Naive thymus-derived CD4-positive, alpha-beta T cell (primary cell): ENCODE measurements at regions not wholly inside any gene's neighbourhood (a gene's known extent, or its start where the extent isn't known, plus 50 kb on each side); places are given as distances from the start of the nearest gene placed in this dataset.
"Not testable (repeated sequence)": the region's sequence is repeated elsewhere in the genome, so short reads cannot be mapped to it uniquely, and the experiment has no call there.

Source experiments
- ATAC-seq: fragments of 150-1000 bp; cut with Tn5 transposase; 2 replicates; pipeline ENCODE4 v1.10.0; 2021; ENCODE audit warnings: mild to moderate bottlenecking, moderate library complexity
- CTCF ChIA-PET: fragments of 350-600 bp; sonication (Branson Sonifier 250); formaldehyde crosslinking; loops from one replicate; lab custom pipeline; 2021; ENCODE audit warnings: antibody characterized with exemption; lab: Charles Lee
- POLR2A ChIA-PET: fragments of 350-600 bp; sonication (Branson Sonifier 250); formaldehyde crosslinking; loops from one replicate; lab custom pipeline; 2021; ENCODE audit warnings: antibody characterized with exemption, inconsistent platforms; lab: Charles Lee
- DNase-seq, 9 donors: peaks; one replicate each; pipeline versions ENCODE4 v3.0.0 to v3.0.0-alpha.2; 2020 to 2022; ENCODE audit warnings: mixed read lengths in 1 of 9
- H3K27ac ChIP-seq: one replicate; pipeline ENCODE4 v1.7.0; 2013; ENCODE audit warnings: mild to moderate bottlenecking, low read depth, low read length, moderate library complexity
- H3K27me3 ChIP-seq, 2 donors: one replicate each; pipeline ENCODE4 v1.7.0; 2013; ENCODE audit warnings: low read length in 2 of 2, mild to moderate bottlenecking in 2 of 2, moderate library complexity in 2 of 2; ENCODE audit not compliant: control insufficient read depth in 2 of 2, insufficient read depth in 2 of 2
- H3K36me3 ChIP-seq, 3 experiments: 1 replicate in 2 of 3; 2 replicates in 1 of 3; pipeline ENCODE4 v1.7.0; 2013; ENCODE audit warnings: low read length in 3 of 3, mild to moderate bottlenecking in 3 of 3, moderate library complexity in 1 of 3; ENCODE audit not compliant: insufficient read depth in 3 of 3, control insufficient read depth in 2 of 3
- H3K4me1 ChIP-seq, 2 donors: one replicate each; pipeline ENCODE4 v1.7.0; 2013; ENCODE audit warnings: low read length in 2 of 2, mild to moderate bottlenecking in 2 of 2, moderate library complexity in 1 of 2; ENCODE audit not compliant: control insufficient read depth in 2 of 2, insufficient read depth in 2 of 2
- H3K4me3 ChIP-seq: 2 replicates; pipeline ENCODE4 v1.7.0; 2013; ENCODE audit warnings: mild to moderate bottlenecking, low read length
- H3K9me3 ChIP-seq, 3 experiments: 1 replicate in 2 of 3; 2 replicates in 1 of 3; pipeline ENCODE4 v1.7.0; 2013; ENCODE audit warnings: low read length in 3 of 3; ENCODE audit not compliant: control insufficient read depth in 2 of 3
- H3K27ac Mint-ChIP-seq, 9 donors: one replicate each; pipeline ENCODE4 v1.8.0; 2020 to 2022; ENCODE audit warnings: mixed read lengths in 9 of 9, mild to moderate bottlenecking in 8 of 9, moderate library complexity in 5 of 9, inconsistent platforms in 2 of 9
- H3K27me3 Mint-ChIP-seq, 5 donors: one replicate each; pipeline ENCODE4 v1.8.0; 2021 to 2022; ENCODE audit warnings: mixed read lengths in 5 of 5, mild to moderate bottlenecking in 1 of 5
- H3K36me3 Mint-ChIP-seq, 5 donors: one replicate each; pipeline ENCODE4 v1.8.0; 2020 to 2022; ENCODE audit warnings: mixed read lengths in 5 of 5, mild to moderate bottlenecking in 3 of 5, inconsistent platforms in 1 of 5
- H3K4me1 Mint-ChIP-seq, 7 donors: one replicate each; pipeline ENCODE4 v1.8.0; 2020 to 2022; ENCODE audit warnings: mixed read lengths in 7 of 7, mild to moderate bottlenecking in 3 of 7, inconsistent platforms in 1 of 7
- H3K4me3 Mint-ChIP-seq, 10 donors: one replicate each; pipeline ENCODE4 v1.8.0; 2020 to 2022; ENCODE audit warnings: mild to moderate bottlenecking in 10 of 10, mixed read lengths in 10 of 10, moderate library complexity in 6 of 10, inconsistent platforms in 2 of 10
- H3K9me3 Mint-ChIP-seq, 11 donors: one replicate each; pipeline ENCODE4 v1.8.0; 2020 to 2022; ENCODE audit warnings: mixed read lengths in 11 of 11, mild to moderate bottlenecking in 4 of 11, inconsistent platforms in 1 of 11, moderate library complexity in 1 of 11
- intact Hi-C, 2 donors: fragments of 100-400 bp; cut with micrococcal nuclease; formaldehyde crosslinking; loops; one replicate each; pipeline ENCODE4 v1.15.1; 2023

- ChIA-PET POLR2A (no interaction called here), CTCF (no interaction called here)
- Mint-ChIP-seq H3K27me3 (no peaks in the 10 kb centered on the region), H3K4me3 (no peak overlapping the region), H3K4me1 (no peaks in the 10 kb centered on the region), H3K27ac (no peak overlapping the region), H3K36me3 (peaks cover 0 to 4% (median 0%) of the 10 kb centered on the region in 5 donors), H3K9me3 (peaks cover 5 to 29% (median 12%) of the 10 kb centered on the region in 11 donors)
- H3K36me3 ChIP-seq: no peaks in the 10 kb centered on the region
- no peaks in the 10 kb centered on the region for H3K9me3 ChIP-seq
- no peaks in the 10 kb centered on the region for H3K4me1 ChIP-seq
- intact Hi-C loops: no loop called here
- no peak overlapping the region for H3K27ac ChIP-seq
- DNase-seq (no peak), ATAC-seq (no peak)
- H3K4me3 ChIP-seq: no peak overlapping the region
- H3K27me3 ChIP-seq: no peaks in the 10 kb centered on the region
Measured at GRCh38 chr11:29051935-29052334, 943.7 kb downstream of the METTL15 start.

GRCh38 chr11:29050962-29051361 lies 942.8 kb downstream of the METTL15 start:
- H3K4me3 Mint-ChIP-seq, intact Hi-C loops, H3K27me3 ChIP-seq, POLR2A ChIA-PET, H3K4me1 ChIP-seq, CTCF ChIA-PET, DNase-seq, H3K27ac ChIP-seq, H3K27me3 Mint-ChIP-seq, H3K27ac Mint-ChIP-seq, H3K4me1 Mint-ChIP-seq, H3K9me3 ChIP-seq, ATAC-seq, H3K36me3 ChIP-seq, H3K4me3 ChIP-seq, H3K36me3 Mint-ChIP-seq: not testable (repeated sequence)
- H3K9me3 Mint-ChIP-seq: peaks cover 3 to 25% (median 12%) of the 10 kb centered on the region in 11 donors

- no peaks in the 10 kb centered on the region for H3K36me3 Mint-ChIP-seq
- H3K4me1 Mint-ChIP-seq: peaks cover 0 to 1% (median 0%) of the 10 kb centered on the region in 7 donors
- no peaks in the 10 kb centered on the region for H3K27me3 ChIP-seq
- H3K27me3 Mint-ChIP-seq: no peaks in the 10 kb centered on the region
- intact Hi-C loops: no loop called here
- H3K36me3 ChIP-seq: no peaks in the 10 kb centered on the region
- no peak overlapping the region for H3K4me3 ChIP-seq
- ATAC-seq: no peak
- H3K4me3 Mint-ChIP-seq: no peak overlapping the region
- no peaks in the 10 kb centered on the region for H3K9me3 ChIP-seq
- H3K27ac ChIP-seq: no peak overlapping the region
- no peak for DNase-seq
- ChIA-PET POLR2A (no interaction called here), CTCF (no interaction called here)
- H3K9me3 Mint-ChIP-seq: peaks cover 0 to 23% (median 14%) of the 10 kb centered on the region in 11 donors
- no peak overlapping the region for H3K27ac Mint-ChIP-seq
- H3K4me1 ChIP-seq: no peaks in the 10 kb centered on the region
Measured at GRCh38 chr11:29040489-29040888, 932.3 kb downstream of the METTL15 start.

GRCh38 chr11:29032384-29033149 lies 924.4 kb downstream of the METTL15 start:
- Mint-ChIP-seq H3K27ac (no peak overlapping the region), H3K27me3 (no peaks in the 10 kb centered on the region), H3K36me3 (no peaks in the 10 kb centered on the region), H3K9me3 (peaks cover 2 to 33% (median 18%) of the 10 kb centered on the region in 11 donors), H3K4me1 (no peaks in the 10 kb centered on the region), H3K4me3 (no peak overlapping the region)
- DNase-seq (no peak), ATAC-seq (no peak)
- H3K9me3 ChIP-seq: peaks cover 0 to 4% (median 0%) of the 10 kb centered on the region in 3 experiments
- ChIA-PET POLR2A (no interaction called here), CTCF (no interaction called here)
- no peaks in the 10 kb centered on the region for H3K4me1 ChIP-seq
- H3K36me3 ChIP-seq: no peaks in the 10 kb centered on the region
- no peak overlapping the region for H3K4me3 ChIP-seq
- H3K27ac ChIP-seq: no peak overlapping the region
- intact Hi-C loops: no loop called here
- H3K27me3 ChIP-seq: no peaks in the 10 kb centered on the region

- ChIA-PET CTCF (no interaction called here), POLR2A (no interaction called here)
- intact Hi-C loops: no loop called here
- peaks cover 2 to 40% (median 17%) of the 10 kb centered on the region in 11 donors for H3K9me3 Mint-ChIP-seq
- H3K4me1 Mint-ChIP-seq: no peaks in the 10 kb centered on the region
- no peak for DNase-seq
- Histone ChIP-seq H3K4me3 (no peak overlapping the region), H3K36me3 (no peaks in the 10 kb centered on the region), H3K4me1 (no peaks in the 10 kb centered on the region), H3K27me3 (no peaks in the 10 kb centered on the region), H3K9me3 (peaks cover 0 to 6% (median 0%) of the 10 kb centered on the region in 3 experiments), H3K27ac (no peak overlapping the region)
- no peak for ATAC-seq
- H3K4me3 Mint-ChIP-seq: no peak overlapping the region
- no peak overlapping the region for H3K27ac Mint-ChIP-seq
- H3K36me3 Mint-ChIP-seq: no peaks in the 10 kb centered on the region
- H3K27me3 Mint-ChIP-seq: no peaks in the 10 kb centered on the region
Measured at GRCh38 chr11:29029452-29029851, 921.3 kb downstream of the METTL15 start.

- no peaks in the 10 kb centered on the region for H3K36me3 ChIP-seq
- Mint-ChIP-seq H3K4me3 (no peak overlapping the region), H3K27ac (no peak overlapping the region), H3K36me3 (no peaks in the 10 kb centered on the region), H3K9me3 (peaks cover 2 to 45% (median 14%) of the 10 kb centered on the region in 11 donors), H3K4me1 (no peaks in the 10 kb centered on the region), H3K27me3 (no peaks in the 10 kb centered on the region)
- ATAC-seq (no peak), DNase-seq (no peak)
- H3K9me3 ChIP-seq: peaks cover 0 to 8% (median 0%) of the 10 kb centered on the region in 3 experiments
- H3K4me1 ChIP-seq: no peaks in the 10 kb centered on the region
- ChIA-PET CTCF (no interaction called here), POLR2A (no interaction called here)
- H3K27ac ChIP-seq: no peak overlapping the region
- intact Hi-C loops: no loop called here
- H3K4me3 ChIP-seq: no peak overlapping the region
- no peaks in the 10 kb centered on the region for H3K27me3 ChIP-seq
Measured at GRCh38 chr11:29027436-29027835, 919.2 kb downstream of the METTL15 start.

GRCh38 chr11:29026286-29026685 lies 918.1 kb downstream of the METTL15 start:
- ATAC-seq: no peak
- no peak overlapping the region for H3K4me3 Mint-ChIP-seq
- Histone ChIP-seq H3K27ac (no peak overlapping the region), H3K27me3 (no peaks in the 10 kb centered on the region), H3K4me3 (no peak overlapping the region), H3K4me1 (no peaks in the 10 kb centered on the region), H3K36me3 (no peaks in the 10 kb centered on the region), H3K9me3 (peaks cover 0 to 8% (median 0%) of the 10 kb centered on the region in 3 experiments)
- CTCF ChIA-PET: no interaction called here
- POLR2A ChIA-PET: no interaction called here
- no peaks in the 10 kb centered on the region for H3K4me1 Mint-ChIP-seq
- no peaks in the 10 kb centered on the region for H3K36me3 Mint-ChIP-seq
- no peaks in the 10 kb centered on the region for H3K27me3 Mint-ChIP-seq
- intact Hi-C loops: no loop called here
- H3K9me3 Mint-ChIP-seq: peaks cover 3 to 52% (median 19%) of the 10 kb centered on the region in 11 donors
- H3K27ac Mint-ChIP-seq: no peak overlapping the region
- DNase-seq: no peak
